Calu3 (cell line): ENCODE measurements at regions not wholly inside any gene's neighbourhood (a gene's known extent, or its start where the extent isn't known, plus 50 kb on each side); places are given as distances from the start of the nearest gene placed in this dataset.

ENCODE experiments used
- BruUV-seq: library from RNA; stranded (reverse); fragments of 400-500 nt; replicated peaks from 2 replicates; lab custom pipeline; 2021; lab: Mats Ljungman, UMichigan
- CTCF ChIA-PET: fragments of 300-600 bp; sonication (Branson Sonifier 250); formaldehyde crosslinking; loops from one replicate; lab custom pipeline; 2022; ENCODE audit warnings: antibody characterized with exemption; lab: Charles Lee
- DNase-seq: peaks from one replicate; pipeline ENCODE4 v3.0.0; 2022
- H3K27ac Mint-ChIP-seq: one replicate; pipeline ENCODE4 v1.8.0; 2022; ENCODE audit warnings: mixed read lengths; ENCODE audit not compliant: unreplicated experiment
- H3K27me3 Mint-ChIP-seq: one replicate; pipeline ENCODE4 v1.8.0; 2022; ENCODE audit warnings: mixed read lengths; ENCODE audit not compliant: unreplicated experiment
- H3K36me3 Mint-ChIP-seq: one replicate; pipeline ENCODE4 v1.8.0; 2022; ENCODE audit warnings: mild to moderate bottlenecking, moderate library complexity, mixed read lengths; ENCODE audit not compliant: insufficient read depth, unreplicated experiment
- H3K4me1 Mint-ChIP-seq: one replicate; pipeline ENCODE4 v1.8.0; 2022; ENCODE audit warnings: mild to moderate bottlenecking, low read depth, mixed read lengths; ENCODE audit not compliant: unreplicated experiment
- H3K4me3 Mint-ChIP-seq: one replicate; pipeline ENCODE4 v1.8.0; 2022; ENCODE audit warnings: mild to moderate bottlenecking, low read depth, moderate library complexity, mixed read lengths; ENCODE audit not compliant: unreplicated experiment
- H3K9me3 Mint-ChIP-seq: one replicate; pipeline ENCODE4 v1.8.0; 2022; ENCODE audit warnings: low read depth, mixed read lengths; ENCODE audit not compliant: unreplicated experiment
- intact Hi-C: fragments of 100-400 bp; cut with micrococcal nuclease; formaldehyde crosslinking; loops from one replicate; pipeline ENCODE4 v1.10.0; 2022; ENCODE audit not compliant: unreplicated experiment
- TF ChIP-seq, protein P1 (sequence below): fragments of 200-600 bp; IDR thresholded peaks from one replicate; pipeline ENCODE4 v1.8.0; 2022; ENCODE audit warnings: antibody characterized with exemption; ENCODE audit not compliant: unreplicated experiment

- intact Hi-C loops, result no loop called here
- Mint-ChIP-seq H3K4me3 (no peak overlapping the region), H3K27ac (no peak overlapping the region), H3K27me3 (peaks cover 8% of the 10 kb centered on the region), H3K9me3 (no peaks in the 10 kb centered on the region), H3K4me1 (no peaks in the 10 kb centered on the region), H3K36me3 (no peaks in the 10 kb centered on the region)
- no TSS peak for BruUV-seq
- CTCF ChIA-PET, result no interaction called here
- TF ChIP-seq, protein P1, sequence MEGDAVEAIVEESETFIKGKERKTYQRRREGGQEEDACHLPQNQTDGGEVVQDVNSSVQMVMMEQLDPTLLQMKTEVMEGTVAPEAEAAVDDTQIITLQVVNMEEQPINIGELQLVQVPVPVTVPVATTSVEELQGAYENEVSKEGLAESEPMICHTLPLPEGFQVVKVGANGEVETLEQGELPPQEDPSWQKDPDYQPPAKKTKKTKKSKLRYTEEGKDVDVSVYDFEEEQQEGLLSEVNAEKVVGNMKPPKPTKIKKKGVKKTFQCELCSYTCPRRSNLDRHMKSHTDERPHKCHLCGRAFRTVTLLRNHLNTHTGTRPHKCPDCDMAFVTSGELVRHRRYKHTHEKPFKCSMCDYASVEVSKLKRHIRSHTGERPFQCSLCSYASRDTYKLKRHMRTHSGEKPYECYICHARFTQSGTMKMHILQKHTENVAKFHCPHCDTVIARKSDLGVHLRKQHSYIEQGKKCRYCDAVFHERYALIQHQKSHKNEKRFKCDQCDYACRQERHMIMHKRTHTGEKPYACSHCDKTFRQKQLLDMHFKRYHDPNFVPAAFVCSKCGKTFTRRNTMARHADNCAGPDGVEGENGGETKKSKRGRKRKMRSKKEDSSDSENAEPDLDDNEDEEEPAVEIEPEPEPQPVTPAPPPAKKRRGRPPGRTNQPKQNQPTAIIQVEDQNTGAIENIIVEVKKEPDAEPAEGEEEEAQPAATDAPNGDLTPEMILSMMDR, result no peak
- no peak for DNase-seq
Observed at GRCh38 chr3:160060409-160061027, 71.9 kb downstream of the IL12A start.

GRCh38 chr3:160061525-160061924 is 72.9 kb downstream of the IL12A start:
- no peaks in the 10 kb centered on the region for H3K4me1 Mint-ChIP-seq
- intact Hi-C loops, result no loop called here

DNA sequence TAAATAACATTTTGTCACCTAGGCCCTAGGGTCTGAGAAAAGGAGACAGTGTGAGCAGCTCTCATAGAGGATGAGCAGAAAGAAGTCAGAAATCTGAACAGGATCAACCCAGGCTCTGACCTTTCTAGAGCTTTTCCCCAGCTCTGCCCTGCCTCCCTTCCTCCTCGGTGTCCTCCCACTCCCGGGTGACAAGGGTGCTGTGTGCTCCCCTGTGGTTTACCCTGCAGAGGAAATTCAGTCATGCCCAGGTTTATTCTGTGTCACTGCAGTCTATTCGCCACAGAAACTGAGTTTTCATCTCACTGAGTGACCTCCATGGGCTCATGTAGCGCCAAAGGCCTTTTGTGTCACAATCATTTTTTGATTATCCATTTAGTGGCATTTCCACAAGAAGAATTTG is 76.6 kb downstream of the IL12A start:
- DNase-seq, result no peak
- CTCF ChIA-PET, result no interaction called here
- TF ChIP-seq, protein P1, result no peak
- H3K36me3 Mint-ChIP-seq, result no peaks in the 10 kb centered on the region
- no TSS peak for BruUV-seq
- intact Hi-C loops, result no loop called here
- H3K27me3 Mint-ChIP-seq, result peaks cover 18% of the 10 kb centered on the region
- no peaks in the 10 kb centered on the region for H3K9me3 Mint-ChIP-seq
- no peaks in the 10 kb centered on the region for H3K4me1 Mint-ChIP-seq
- H3K27ac Mint-ChIP-seq, result no peak overlapping the region
- H3K4me3 Mint-ChIP-seq, result no peak overlapping the region

More at GRCh38 chr3:160061525-160061924, 72.9 kb downstream of the IL12A start:
- DNase-seq, result no peak
- Mint-ChIP-seq H3K4me3 (no peak overlapping the region), H3K36me3 (no peaks in the 10 kb centered on the region), H3K9me3 (no peaks in the 10 kb centered on the region), H3K27ac (no peak overlapping the region), H3K27me3 (peaks cover 8% of the 10 kb centered on the region)
- no TSS peak for BruUV-seq
- TF ChIP-seq, protein P1, result no peak
- CTCF ChIA-PET, result interaction anchor here (0.6 to 1.2 kb wide), 2 partner anchors 70 to 82 kb away, joined by 4 to 5 read pairs; no protein-coding TSS in a partner anchor

- H3K36me3 Mint-ChIP-seq, result no peaks in the 10 kb centered on the region
- no peak overlapping the region for H3K4me3 Mint-ChIP-seq
- CTCF ChIA-PET, result no interaction called here
- H3K27ac Mint-ChIP-seq, result no peak overlapping the region
- intact Hi-C loops, result no loop called here
- H3K4me1 Mint-ChIP-seq, result no peaks in the 10 kb centered on the region
- H3K27me3 Mint-ChIP-seq, result peaks cover 23% of the 10 kb centered on the region
- BruUV-seq, result no TSS peak
- no peak for DNase-seq
- H3K9me3 Mint-ChIP-seq, result no peaks in the 10 kb centered on the region
- TF ChIP-seq, protein P1, result no peak
Observed at GRCh38 chr3:160065786-160066185, 77.2 kb downstream of the IL12A start.
